GM21786 (cell line): ENCODE measurements at regions not wholly inside any gene's neighbourhood (a gene's known extent, or its start where the extent isn't known, plus 50 kb on each side); places are given as distances from the start of the nearest gene placed in this dataset.

ENCODE experiments used
- ATAC-seq: cut with Tn5 transposase; IDR thresholded peaks from one replicate; pipeline ENCODE4 v1.9.1; 2021; ENCODE audit not compliant: unreplicated experiment

DNA sequence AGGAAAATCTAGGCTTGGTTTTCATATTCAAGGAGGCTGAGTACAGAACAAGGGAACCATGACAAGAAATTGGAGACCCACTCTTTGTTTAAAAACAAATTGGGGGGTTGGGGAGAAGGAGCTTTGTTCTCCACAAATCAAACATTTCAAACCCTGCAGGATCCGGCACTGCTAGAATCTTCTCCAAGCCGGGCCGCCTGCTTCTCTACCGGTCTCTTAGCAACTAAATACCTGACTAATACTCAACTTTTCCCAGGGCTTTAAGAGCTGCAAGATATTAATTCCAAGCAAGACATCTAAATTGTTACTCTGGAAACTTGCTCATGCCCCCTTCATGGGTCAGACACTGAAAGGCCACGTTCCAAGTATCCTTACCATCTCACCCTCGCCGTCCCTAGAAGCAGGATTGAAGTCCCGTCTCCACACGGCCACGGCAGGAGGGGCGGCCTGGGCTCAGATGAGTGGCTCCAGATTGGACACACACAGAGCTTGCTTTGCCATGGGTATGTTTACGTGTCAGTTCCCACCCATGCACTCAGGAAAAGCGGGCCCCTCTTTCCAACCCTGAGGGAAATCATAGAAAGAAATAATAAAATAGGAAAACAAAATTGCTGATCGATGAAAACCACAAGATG is 126.4 kb upstream of the CDH4 start:
- no peak for ATAC-seq

DNA sequence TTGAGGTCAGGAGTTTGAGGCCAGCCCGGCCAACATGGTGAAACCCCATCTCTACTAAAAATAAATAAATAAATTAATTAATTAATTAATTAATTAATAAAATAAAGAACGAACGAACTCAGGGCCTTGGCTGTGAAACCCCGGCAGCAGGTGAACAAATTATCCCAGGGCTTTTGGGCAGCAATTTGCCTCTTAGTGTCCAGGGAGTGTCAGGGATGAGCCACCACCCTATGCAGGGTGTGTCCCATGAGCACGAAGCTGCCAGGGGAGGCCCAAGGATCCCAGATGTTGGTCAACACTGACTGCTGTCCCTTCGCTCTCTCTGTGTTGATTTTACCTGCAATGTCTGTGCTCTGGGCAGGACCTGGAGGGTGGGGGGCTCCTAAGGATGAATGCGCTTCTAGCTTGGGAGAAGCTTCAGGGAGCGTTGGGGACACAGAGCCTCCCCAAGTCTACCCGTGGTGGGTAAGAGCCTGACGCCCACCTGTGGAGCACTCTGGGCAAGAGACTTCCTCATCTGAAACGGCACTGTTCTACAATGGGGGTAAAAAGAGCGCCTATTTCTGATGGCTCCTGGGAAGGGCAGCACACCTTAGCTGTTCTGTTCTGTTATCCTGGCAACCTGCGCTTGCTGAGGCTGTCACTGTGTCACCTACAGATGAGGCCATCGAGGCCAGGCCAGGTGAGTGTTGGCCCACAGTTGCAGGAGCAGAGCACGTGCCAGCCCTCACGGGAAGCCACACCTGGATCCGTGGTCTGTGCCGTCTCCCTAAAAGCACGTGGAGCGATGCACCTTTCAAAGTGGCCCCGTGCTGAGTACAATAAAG is 125.5 kb upstream of the CDH4 start:
- ATAC-seq = no peak

DNA sequence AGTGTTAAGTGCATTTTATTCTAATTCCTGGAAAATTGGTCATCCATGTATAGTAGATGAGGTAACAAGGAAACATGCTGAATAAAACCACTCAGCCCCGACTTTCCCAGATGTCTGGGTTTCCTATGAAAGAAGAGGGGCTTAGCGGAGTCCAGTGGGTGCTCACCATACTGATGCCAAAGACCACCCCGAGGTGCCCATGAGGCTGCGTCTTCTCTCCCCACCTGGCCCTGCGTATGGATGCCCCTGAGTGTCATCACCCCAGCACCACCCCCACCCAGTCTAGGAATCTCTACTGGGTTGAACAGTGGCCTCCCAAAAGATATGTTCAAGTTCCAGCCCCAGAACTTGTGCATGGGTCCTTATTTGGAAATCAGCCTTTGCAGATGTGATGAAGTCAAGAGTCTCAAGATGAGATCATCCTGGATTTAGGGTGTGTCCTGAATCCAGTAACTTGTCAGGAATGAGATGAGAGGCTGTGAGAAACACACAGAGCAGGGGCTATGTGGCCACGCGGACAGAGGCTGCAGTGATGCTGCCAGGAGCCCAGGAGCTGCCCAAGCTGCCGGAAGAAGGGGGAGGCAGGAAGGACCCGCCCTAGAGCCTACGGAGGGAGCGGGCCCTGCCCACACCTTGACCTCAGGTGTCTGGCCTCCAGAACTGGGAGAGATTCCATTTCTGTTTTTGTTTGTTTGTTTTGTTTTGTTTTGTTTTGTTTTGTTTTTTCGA is 124.6 kb upstream of the CDH4 start:
- ATAC-seq = no peak

- ATAC-seq = no peak
Measured at GRCh38 chr20:61128701-61129269, 123.3 kb upstream of the CDH4 start.

GRCh38 chr20:61129311-61129710 is 122.8 kb upstream of the CDH4 start:
- ATAC-seq = no peak

- ATAC-seq = no peak
Measured at GRCh38 chr20:61130156-61130555, 121.9 kb upstream of the CDH4 start.

- no peak for ATAC-seq
Measured at GRCh38 chr20:61131944-61132343, 120.1 kb upstream of the CDH4 start.

GRCh38 chr20:61133611-61134010 is 118.5 kb upstream of the CDH4 start:
- ATAC-seq = no peak

GRCh38 chr20:61134296-61135030 is 117.6 kb upstream of the CDH4 start:
- ATAC-seq = no peak

- ATAC-seq = no peak
Measured at GRCh38 chr20:61135266-61135665, 116.8 kb upstream of the CDH4 start.

DNA sequence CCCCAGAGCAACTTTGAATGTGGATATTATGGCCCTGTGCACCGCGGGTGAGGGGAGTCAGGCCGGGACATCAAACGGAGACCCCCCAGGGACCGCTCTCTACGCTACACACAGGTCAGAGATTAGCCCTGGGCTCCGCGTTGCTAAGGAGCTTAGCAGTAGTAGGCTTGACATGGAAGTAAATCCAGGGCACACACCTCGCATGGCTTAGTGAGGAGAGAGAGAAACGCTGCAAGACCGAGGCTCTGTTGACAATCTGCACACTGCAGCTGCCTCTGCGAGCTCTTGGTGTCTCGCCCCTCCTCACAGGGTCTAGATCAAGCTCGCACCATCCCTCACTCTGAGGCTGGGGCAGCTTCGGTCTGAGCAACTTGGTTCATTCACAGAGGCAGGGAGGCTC is 116.1 kb upstream of the CDH4 start:
- no peak for ATAC-seq

GRCh38 chr20:61138566-61138965 is 113.5 kb upstream of the CDH4 start:
- no peak for ATAC-seq

GRCh38 chr20:61139031-61139430 is 113.0 kb upstream of the CDH4 start:
- ATAC-seq = no peak

GRCh38 chr20:61140576-61140975 is 111.5 kb upstream of the CDH4 start:
- ATAC-seq = no peak

DNA sequence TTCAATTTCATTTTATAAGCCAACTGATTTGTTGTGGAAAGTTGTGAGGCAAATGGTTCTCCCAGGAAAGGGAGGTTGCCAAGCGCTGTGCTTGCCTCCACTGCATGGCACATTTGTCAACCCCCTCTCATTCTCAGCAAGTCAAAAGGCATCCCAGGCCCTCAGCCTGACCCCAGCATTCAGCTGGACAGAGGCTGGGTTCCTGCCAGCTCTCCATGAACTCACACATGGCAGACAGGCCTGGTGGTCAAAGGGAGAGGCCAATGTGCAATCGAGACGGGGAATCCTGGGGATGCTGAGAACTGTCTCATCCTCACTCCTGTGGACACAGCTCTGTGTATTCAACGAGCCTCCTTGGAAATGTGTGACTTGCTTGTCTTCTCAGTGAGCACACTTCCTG is 106.0 kb upstream of the CDH4 start:
- no peak for ATAC-seq

DNA sequence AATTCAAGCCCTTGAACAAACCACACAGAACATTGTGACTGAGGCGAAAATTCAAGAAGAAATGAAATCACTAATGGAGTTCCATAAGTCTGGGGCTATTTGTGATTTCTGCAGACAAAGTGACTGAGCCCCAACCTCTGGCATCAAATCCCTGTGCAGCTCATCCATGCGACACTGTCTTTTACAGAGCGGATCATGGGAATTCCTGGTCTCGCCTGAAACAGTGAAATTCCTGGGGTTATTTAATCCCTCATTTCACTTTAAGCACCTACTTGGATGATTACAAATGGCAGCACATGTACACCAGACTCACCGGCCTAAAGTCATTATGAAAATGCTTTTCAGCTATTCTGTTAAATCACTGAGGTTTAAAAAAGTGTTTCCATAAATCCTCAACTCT is 102.4 kb upstream of the CDH4 start:
- ATAC-seq = no peak

DNA sequence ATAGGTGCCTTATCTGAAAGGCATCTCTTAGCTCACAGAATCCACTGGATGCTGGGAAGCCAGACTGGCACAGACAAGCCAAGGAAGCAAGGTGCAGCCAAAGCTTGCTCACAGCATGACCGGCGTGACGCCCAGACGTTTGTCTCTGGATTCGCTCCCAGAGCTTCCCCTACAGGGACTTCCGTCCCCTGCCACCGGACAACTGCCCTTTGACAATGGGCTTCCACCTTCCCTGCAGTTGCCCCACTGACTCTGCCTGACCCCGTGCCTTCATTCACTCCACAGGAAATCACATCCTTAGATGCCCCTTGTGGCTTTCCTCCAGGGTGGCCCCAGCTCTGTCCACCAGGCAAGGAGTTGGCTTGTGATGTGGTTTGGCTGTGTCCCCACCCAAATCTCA is 94.8 kb upstream of the CDH4 start:
- no peak for ATAC-seq

GRCh38 chr20:61159957-61160686 is 91.9 kb upstream of the CDH4 start:
- no peak for ATAC-seq

DNA sequence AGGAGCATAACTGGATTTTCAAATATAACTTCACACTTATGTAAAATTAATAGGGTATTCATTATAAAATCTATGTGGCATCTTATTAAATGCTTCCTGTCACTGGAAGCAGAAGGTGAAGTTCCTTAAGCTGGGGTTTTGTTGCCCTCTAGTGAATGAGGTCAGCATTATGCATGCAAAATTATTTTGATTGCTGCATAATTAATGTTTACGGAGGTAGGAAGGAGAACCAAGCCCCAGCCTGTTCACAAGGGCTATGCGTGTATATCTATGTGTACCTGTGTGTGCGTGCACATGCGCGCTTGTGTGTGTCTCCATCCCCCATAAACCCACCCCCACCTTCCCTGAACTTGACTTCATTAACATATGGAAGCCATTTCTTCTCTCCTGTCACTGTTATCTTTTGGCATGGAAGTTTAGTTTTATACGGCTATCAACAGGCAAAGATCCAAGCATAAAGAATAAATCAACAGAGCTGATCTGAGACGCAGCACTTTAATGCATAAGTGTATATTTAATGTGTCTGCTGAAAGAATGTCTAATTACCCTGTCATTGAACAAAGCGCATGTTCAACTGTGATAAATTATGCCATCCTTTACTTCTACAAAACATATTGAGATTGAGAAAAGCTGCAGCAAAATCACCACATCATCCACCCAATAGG is 90.2 kb upstream of the CDH4 start:
- no peak for ATAC-seq

GRCh38 chr20:61162451-61162850 is 89.6 kb upstream of the CDH4 start:
- no peak for ATAC-seq
